Heart left ventricle (tissue), 16 donors: ENCODE measurements at regions not wholly inside any gene's neighbourhood (a gene's known extent, or its start where the extent isn't known, plus 50 kb on each side); places are given as distances from the start of the nearest gene placed in this dataset.
A peak's percentile ranks its signal among the peaks of the same experiment; 100 is the strongest.

Source experiments
- ATAC-seq, 4 donors: fragments of 200-7000 bp; cut with Tn5 transposase; one replicate each; pipeline ENCODE4 v1.9.1; 2020 to 2022; ENCODE audit warnings: moderate library complexity in 4 of 4, mild to moderate bottlenecking in 3 of 4, moderate number of reproducible peaks in 1 of 4
- DNase-seq, 5 donors: peaks; one replicate each; pipeline ENCODE4 v3.0.0-alpha.2; 2020
- H3K27ac ChIP-seq, 12 donors: fragments of 200-600 bp; sonication (generic) in 4 of 12; one replicate each; pipeline versions ENCODE4 v1.5.0 to v1.8.0; 2016 to 2022; ENCODE audit warnings: mild to moderate bottlenecking in 2 of 12
- H3K27me3 ChIP-seq, 9 donors: fragments of 200-600 bp; sonication (generic) in 2 of 9; one replicate each; pipeline versions ENCODE4 v1.5.1 to v1.8.0; 2016 to 2022; ENCODE audit warnings: mild to moderate bottlenecking in 3 of 9
- H3K36me3 ChIP-seq, 9 donors: fragments of 200-600 bp; sonication (generic) in 2 of 9; one replicate each; pipeline versions ENCODE4 v1.5.0 to v1.8.0; 2018 to 2022; ENCODE audit warnings: mild to moderate bottlenecking in 2 of 9
- H3K4me1 ChIP-seq, 12 donors: fragments of 200-600 bp; sonication (generic) in 4 of 12; one replicate each; pipeline versions ENCODE4 v1.5.0 to v1.8.0; 2016 to 2022; ENCODE audit warnings: mild to moderate bottlenecking in 3 of 12
- H3K4me3 ChIP-seq, 12 donors: fragments of 200-600 bp; sonication (generic) in 4 of 12; one replicate each; pipeline versions ENCODE4 v1.5.0 to v1.8.0; 2017 to 2022; ENCODE audit warnings: mild to moderate bottlenecking in 9 of 12, moderate library complexity in 4 of 12
- H3K9me3 ChIP-seq, 12 donors: fragments of 200-600 bp; sonication (generic) in 4 of 12; one replicate each; pipeline versions ENCODE4 v1.5.0 to v1.8.0; 2016 to 2022; ENCODE audit warnings: mild to moderate bottlenecking in 1 of 12
- CTCF ChIP-seq, 12 donors: fragments of 200-600 bp; sonication (generic) in 4 of 12; IDR thresholded peaks; one replicate each; pipeline versions ENCODE4 v1.5.0 to v1.8.0; 2018 to 2022; ENCODE audit warnings: antibody characterized with exemption in 12 of 12, mild to moderate bottlenecking in 5 of 12
- POLR2A ChIP-seq, 2 donors: fragments of 450-650 bp; IDR thresholded peaks; one replicate each; pipeline ENCODE4 v1.6.1; 2017; ENCODE audit warnings: antibody characterized with exemption in 2 of 2, mild to moderate bottlenecking in 2 of 2, moderate library complexity in 2 of 2
- WGBS, 4 donors: extraction: QIAGEN DNeasy Blood & Tissue Kit in 2 of 4; methylation state at CpG; one replicate each; pipeline versions ENCODE4 v1.1.5 to v1.1.7; 2013 to 2018; 5-methylcytosine and 5-hydroxymethylcytosine counted together
- intact Hi-C, 10 donors: fragments of 100-400 bp; cut with DNase I; formaldehyde crosslinking; loops; one replicate each; pipeline versions ENCODE4 v1.11.1 to v1.14.2; 2022
- donor health status: ischemic (EF 13 %, LVEDD 7.1; RV severe dilation, severe dysfunction).
- donor health status: healthy with polysubstance abuse.
- donor health status: DM: no; HTN: yes; CAD: no.
- donor health status: DM: no; HTN: no; CAD: no.
- donor health status: ischemic (EF 25% LVEDD 6.9; RV normal size, moderate dysfunction).
- donor health status: ischemic (EF 25% LVEDD 5.7; RV mildly dilated, moderate dysfunction).
- donor health status: healthy.
- donor health status: DM: yes; HTN: yes; CAD: no.
- donor health status: ischemic (EF 35%, LVEDD 5.7; RV mildly dilated, moderate dysfunction).
- donor health status: nonischemic (EF 11% LVEDD 7.7; RV severe dilation, severe dysfunction).
- donor health status: DM: yes; HTN: yes; CAD: no.
- donor health status: PGD.
- donor health status: ischemic (EF 29% LVEDD 5.4; RV normal size, mild dysfunction).
- donor health status: nonischemic (EF 23%, LVEDD 6.1; RV moderate dilation, normal function).

GRCh38 chr5:60293518-60293917 is 400.0 kb upstream of the PDE4D start:
- TF ChIP-seq CTCF (IDR thresholded peaks at IDR 0.05) (no peak), POLR2A (IDR thresholded peaks at IDR 0.05) (no peak)
- Histone ChIP-seq H3K36me3 (no peaks in the 10 kb centered on the region), H3K9me3 (no peaks in the 10 kb centered on the region), H3K4me1 (no peaks in the 10 kb centered on the region), H3K27me3 (peaks cover 0 to 4% (median 0%) of the 10 kb centered on the region in 9 donors), H3K27ac (no peak overlapping the region), H3K4me3 (no peak overlapping the region)
- DNase-seq (no peak), ATAC-seq (no peak)
- intact Hi-C loops = loop anchor here in 5 of 10 donors (10.0 kb wide), 2 partner anchors 291 to 361 kb away; no protein-coding TSS in a partner anchor
- WGBS, 4 donors = 79 to 81% (median 81%) methylated on average over 2 of the region's 2 CpGs

GRCh38 chr5:60287174-60287771 is 393.7 kb upstream of the PDE4D start:
- DNase-seq (peak in 1 of 5 donors; percentile 16), ATAC-seq (no peak)
- Histone ChIP-seq H3K4me3 (no peak overlapping the region), H3K27me3 (peaks cover 0 to 9% (median 0%) of the 10 kb centered on the region in 9 donors), H3K9me3 (no peaks in the 10 kb centered on the region), H3K27ac (no peak overlapping the region), H3K4me1 (no peaks in the 10 kb centered on the region), H3K36me3 (no peaks in the 10 kb centered on the region)
- TF ChIP-seq CTCF (IDR thresholded peaks at IDR 0.05) (peak in 9 of 12 donors; percentile 11 to 68 (median 36)), POLR2A (IDR thresholded peaks at IDR 0.05) (no peak)
- intact Hi-C loops = loop anchor here in 1 of 10 donors (5.0 kb wide), 1 partner anchor 475 kb away; no protein-coding TSS in a partner anchor
- WGBS, 4 donors = 29 to 41% (median 34%) methylated on average over 5 of the region's 5 CpGs

GRCh38 chr5:60285910-60286309 is 392.4 kb upstream of the PDE4D start:
- intact Hi-C loops = loop anchor here in 1 of 10 donors (5.0 kb wide), 1 partner anchor 474 kb away; no protein-coding TSS in a partner anchor
- no peaks in the 10 kb centered on the region for H3K9me3 ChIP-seq
- TF ChIP-seq POLR2A (IDR thresholded peaks at IDR 0.05) (no peak), CTCF (IDR thresholded peaks at IDR 0.05) (no peak)
- ATAC-seq (no peak), DNase-seq (no peak)
- no peak overlapping the region for H3K4me3 ChIP-seq
- H3K4me1 ChIP-seq = no peaks in the 10 kb centered on the region
- H3K27me3 ChIP-seq = peaks cover 0 to 9% (median 0%) of the 10 kb centered on the region in 9 donors
- no peaks in the 10 kb centered on the region for H3K36me3 ChIP-seq
- 83 to 94% (median 87%) methylated on average over 5 of the region's 5 CpGs for WGBS, 4 donors
- no peak overlapping the region for H3K27ac ChIP-seq

GRCh38 chr5:60280943-60281342 is 387.4 kb upstream of the PDE4D start:
- WGBS, 4 donors = 70 to 72% (median 71%) methylated on average over 4 of the region's 4 CpGs
- DNase-seq = no peak
- Histone ChIP-seq H3K4me3 (no peak overlapping the region), H3K27me3 (no peaks in the 10 kb centered on the region), H3K36me3 (no peaks in the 10 kb centered on the region), H3K9me3 (no peaks in the 10 kb centered on the region), H3K4me1 (peaks cover 0 to 7% (median 0%) of the 10 kb centered on the region in 12 donors), H3K27ac (no peak overlapping the region)
- TF ChIP-seq POLR2A (IDR thresholded peaks at IDR 0.05) (no peak), CTCF (IDR thresholded peaks at IDR 0.05) (no peak)
- ATAC-seq = no peak
- intact Hi-C loops = no loop called here
